ENCODE measurements at regions not wholly inside any gene's neighbourhood (a gene's known extent, or its start where the extent isn't known, plus 50 kb on each side); places are given as distances from the start of the nearest gene placed in this dataset.

DNA sequence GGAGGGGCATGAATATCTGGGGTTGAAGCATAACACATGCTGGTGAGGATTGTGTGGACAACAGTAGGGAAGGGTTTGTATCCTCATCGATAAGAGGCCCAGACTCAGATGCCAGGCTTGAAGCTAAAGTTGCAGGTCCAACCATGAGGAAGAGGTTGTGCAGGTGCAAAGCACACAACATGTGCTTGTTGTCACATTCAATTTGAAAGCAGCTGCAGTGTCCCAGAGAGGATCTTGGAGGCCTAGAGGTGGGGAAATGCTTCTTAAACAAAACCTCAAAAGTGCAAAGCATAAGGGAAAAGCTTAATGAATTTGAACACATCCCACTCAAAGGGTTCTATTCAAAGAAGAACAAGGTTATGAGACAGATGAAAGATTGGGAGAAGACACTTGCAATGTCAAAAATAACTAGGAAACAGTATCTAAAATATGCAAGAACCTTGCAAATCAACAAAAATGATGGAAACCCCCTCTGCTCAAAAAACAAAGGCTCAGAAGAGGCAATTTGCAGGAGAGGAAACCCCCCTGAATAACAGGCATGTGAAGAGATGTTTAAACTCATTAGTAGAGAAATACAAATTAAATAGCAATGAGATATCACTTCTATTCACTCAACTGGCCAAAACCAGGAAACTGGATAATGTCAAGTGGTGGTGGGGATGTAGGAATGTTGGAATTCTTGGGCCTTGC, 187.1 kb downstream of the KATNAL1 start:
- TF ChIP-seq POLR2AphosphoS2 (conservative IDR thresholded peaks at IDR 0.05; ENCODE audit: low read length) (no peak), EP300 (IDR thresholded peaks at IDR 0.05) (no peak), CTCF (IDR thresholded peaks at IDR 0.05) (no peak), KDM5A (IDR thresholded peaks at IDR 0.05) (no peak)
- TF ChIP-seq, protein P1, sequence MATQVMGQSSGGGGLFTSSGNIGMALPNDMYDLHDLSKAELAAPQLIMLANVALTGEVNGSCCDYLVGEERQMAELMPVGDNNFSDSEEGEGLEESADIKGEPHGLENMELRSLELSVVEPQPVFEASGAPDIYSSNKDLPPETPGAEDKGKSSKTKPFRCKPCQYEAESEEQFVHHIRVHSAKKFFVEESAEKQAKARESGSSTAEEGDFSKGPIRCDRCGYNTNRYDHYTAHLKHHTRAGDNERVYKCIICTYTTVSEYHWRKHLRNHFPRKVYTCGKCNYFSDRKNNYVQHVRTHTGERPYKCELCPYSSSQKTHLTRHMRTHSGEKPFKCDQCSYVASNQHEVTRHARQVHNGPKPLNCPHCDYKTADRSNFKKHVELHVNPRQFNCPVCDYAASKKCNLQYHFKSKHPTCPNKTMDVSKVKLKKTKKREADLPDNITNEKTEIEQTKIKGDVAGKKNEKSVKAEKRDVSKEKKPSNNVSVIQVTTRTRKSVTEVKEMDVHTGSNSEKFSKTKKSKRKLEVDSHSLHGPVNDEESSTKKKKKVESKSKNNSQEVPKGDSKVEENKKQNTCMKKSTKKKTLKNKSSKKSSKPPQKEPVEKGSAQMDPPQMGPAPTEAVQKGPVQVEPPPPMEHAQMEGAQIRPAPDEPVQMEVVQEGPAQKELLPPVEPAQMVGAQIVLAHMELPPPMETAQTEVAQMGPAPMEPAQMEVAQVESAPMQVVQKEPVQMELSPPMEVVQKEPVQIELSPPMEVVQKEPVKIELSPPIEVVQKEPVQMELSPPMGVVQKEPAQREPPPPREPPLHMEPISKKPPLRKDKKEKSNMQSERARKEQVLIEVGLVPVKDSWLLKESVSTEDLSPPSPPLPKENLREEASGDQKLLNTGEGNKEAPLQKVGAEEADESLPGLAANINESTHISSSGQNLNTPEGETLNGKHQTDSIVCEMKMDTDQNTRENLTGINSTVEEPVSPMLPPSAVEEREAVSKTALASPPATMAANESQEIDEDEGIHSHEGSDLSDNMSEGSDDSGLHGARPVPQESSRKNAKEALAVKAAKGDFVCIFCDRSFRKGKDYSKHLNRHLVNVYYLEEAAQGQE (IDR thresholded peaks at IDR 0.05), result no peak

All from A549 (cell line).